Gastroesophageal sphincter (tissue), 3 donors: ENCODE measurements at regions not wholly inside any gene's neighbourhood (a gene's known extent, or its start where the extent isn't known, plus 50 kb on each side); places are given as distances from the start of the nearest gene placed in this dataset.
"Not testable (repeated sequence)": the region's sequence is repeated elsewhere in the genome, so short reads cannot be mapped to it uniquely, and the experiment has no call there.

Experiments
- POLR2A ChIP-seq, 2 donors: fragments of 450-650 bp; IDR thresholded peaks; one replicate each; pipeline ENCODE4 v1.6.1; 2017; ENCODE audit warnings: antibody characterized with exemption in 2 of 2, mild to moderate bottlenecking in 2 of 2, moderate library complexity in 1 of 2
- TF ChIP-seq, protein P1 (sequence below), 4 experiments: fragments of 200-600 bp in 2 of 4; fragments of 450-650 bp in 2 of 4; sonication (generic) in 1 of 4; IDR thresholded peaks; one replicate each; pipeline ENCODE4 v1.5.1; 2017 to 2019; ENCODE audit warnings: antibody characterized with exemption in 4 of 4, mild to moderate bottlenecking in 2 of 4, moderate library complexity in 2 of 4

DNA sequence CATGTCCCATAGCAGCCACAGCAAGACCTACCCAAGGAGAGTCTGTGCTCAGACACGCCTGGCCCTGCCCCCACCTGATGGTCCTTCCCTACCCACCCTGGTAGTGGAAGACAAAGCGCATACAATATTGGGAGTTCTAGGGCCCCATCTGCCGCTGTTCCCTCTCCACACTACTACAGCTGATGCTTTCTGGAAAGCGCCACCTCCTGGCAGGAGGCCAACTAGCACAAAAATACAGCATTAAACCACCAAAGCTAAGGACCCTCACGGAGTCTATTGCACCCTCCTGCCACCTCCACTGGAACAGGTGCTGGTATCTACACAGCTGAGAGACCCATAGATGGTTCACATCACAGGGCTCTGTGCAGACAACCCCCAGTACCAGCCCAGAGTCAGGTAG, 50.9 kb upstream of the IGFBP5 start:
- TF ChIP-seq, protein P1, sequence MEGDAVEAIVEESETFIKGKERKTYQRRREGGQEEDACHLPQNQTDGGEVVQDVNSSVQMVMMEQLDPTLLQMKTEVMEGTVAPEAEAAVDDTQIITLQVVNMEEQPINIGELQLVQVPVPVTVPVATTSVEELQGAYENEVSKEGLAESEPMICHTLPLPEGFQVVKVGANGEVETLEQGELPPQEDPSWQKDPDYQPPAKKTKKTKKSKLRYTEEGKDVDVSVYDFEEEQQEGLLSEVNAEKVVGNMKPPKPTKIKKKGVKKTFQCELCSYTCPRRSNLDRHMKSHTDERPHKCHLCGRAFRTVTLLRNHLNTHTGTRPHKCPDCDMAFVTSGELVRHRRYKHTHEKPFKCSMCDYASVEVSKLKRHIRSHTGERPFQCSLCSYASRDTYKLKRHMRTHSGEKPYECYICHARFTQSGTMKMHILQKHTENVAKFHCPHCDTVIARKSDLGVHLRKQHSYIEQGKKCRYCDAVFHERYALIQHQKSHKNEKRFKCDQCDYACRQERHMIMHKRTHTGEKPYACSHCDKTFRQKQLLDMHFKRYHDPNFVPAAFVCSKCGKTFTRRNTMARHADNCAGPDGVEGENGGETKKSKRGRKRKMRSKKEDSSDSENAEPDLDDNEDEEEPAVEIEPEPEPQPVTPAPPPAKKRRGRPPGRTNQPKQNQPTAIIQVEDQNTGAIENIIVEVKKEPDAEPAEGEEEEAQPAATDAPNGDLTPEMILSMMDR (IDR thresholded peaks at IDR 0.05): not testable (repeated sequence)
- TF ChIP-seq POLR2A (IDR thresholded peaks at IDR 0.05): not testable (repeated sequence)
